Progenitor cell of endocrine pancreas (in vitro differentiated cells): ENCODE measurements at regions not wholly inside any gene's neighbourhood (a gene's known extent, or its start where the extent isn't known, plus 50 kb on each side); places are given as distances from the start of the nearest gene placed in this dataset.
"Not testable (repeated sequence)": the region's sequence is repeated elsewhere in the genome, so short reads cannot be mapped to it uniquely, and the experiment has no call there.

Experiments used
- DNase-seq: peaks from one replicate; pipeline ENCODE4 v3.0.0; 2021; ENCODE audit warnings: low spot score; ENCODE audit not compliant: unreplicated experiment
- H3K27ac Mint-ChIP-seq: 2 replicates; pipeline ENCODE4 v1.8.0; 2021; ENCODE audit warnings: mild to moderate bottlenecking, moderate library complexity, mixed read lengths
- H3K27me3 Mint-ChIP-seq: 2 replicates; pipeline ENCODE4 v1.8.0; 2021; ENCODE audit warnings: mixed read lengths
- H3K36me3 Mint-ChIP-seq: 2 replicates; pipeline ENCODE4 v1.8.0; 2022; ENCODE audit warnings: mixed read lengths; ENCODE audit not compliant: insufficient read depth
- H3K4me1 Mint-ChIP-seq: 2 replicates; pipeline ENCODE4 v1.8.0; 2021; ENCODE audit warnings: low read depth, mixed read lengths
- H3K4me3 Mint-ChIP-seq: 2 replicates; pipeline ENCODE4 v1.8.0; 2021; ENCODE audit warnings: low read depth, mild to moderate bottlenecking, moderate library complexity, mixed read lengths
- H3K9me3 Mint-ChIP-seq: 2 replicates; pipeline ENCODE4 v1.8.0; 2021; ENCODE audit warnings: low read depth, mixed read lengths
- TF ChIP-seq, protein P1 (sequence below): fragments of 200-600 bp; sonication (generic); IDR thresholded peaks from one replicate; pipeline ENCODE4 v1.5.0; 2021; ENCODE audit warnings: antibody characterized with exemption, mild to moderate bottlenecking; ENCODE audit not compliant: unreplicated experiment

- Mint-ChIP-seq H3K36me3 (no peaks in the 10 kb centered on the region), H3K4me3 (no peak overlapping the region), H3K27me3 (no peaks in the 10 kb centered on the region), H3K9me3 (peaks cover 47% of the 10 kb centered on the region), H3K4me1 (no peaks in the 10 kb centered on the region), H3K27ac (no peak overlapping the region)
- TF ChIP-seq, protein P1, sequence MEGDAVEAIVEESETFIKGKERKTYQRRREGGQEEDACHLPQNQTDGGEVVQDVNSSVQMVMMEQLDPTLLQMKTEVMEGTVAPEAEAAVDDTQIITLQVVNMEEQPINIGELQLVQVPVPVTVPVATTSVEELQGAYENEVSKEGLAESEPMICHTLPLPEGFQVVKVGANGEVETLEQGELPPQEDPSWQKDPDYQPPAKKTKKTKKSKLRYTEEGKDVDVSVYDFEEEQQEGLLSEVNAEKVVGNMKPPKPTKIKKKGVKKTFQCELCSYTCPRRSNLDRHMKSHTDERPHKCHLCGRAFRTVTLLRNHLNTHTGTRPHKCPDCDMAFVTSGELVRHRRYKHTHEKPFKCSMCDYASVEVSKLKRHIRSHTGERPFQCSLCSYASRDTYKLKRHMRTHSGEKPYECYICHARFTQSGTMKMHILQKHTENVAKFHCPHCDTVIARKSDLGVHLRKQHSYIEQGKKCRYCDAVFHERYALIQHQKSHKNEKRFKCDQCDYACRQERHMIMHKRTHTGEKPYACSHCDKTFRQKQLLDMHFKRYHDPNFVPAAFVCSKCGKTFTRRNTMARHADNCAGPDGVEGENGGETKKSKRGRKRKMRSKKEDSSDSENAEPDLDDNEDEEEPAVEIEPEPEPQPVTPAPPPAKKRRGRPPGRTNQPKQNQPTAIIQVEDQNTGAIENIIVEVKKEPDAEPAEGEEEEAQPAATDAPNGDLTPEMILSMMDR = no peak
- no peak for DNase-seq
Measured at GRCh38 chrX:66815227-66815626, 176.3 kb upstream of the EDA2R start.

GRCh38 chrX:66794514-66794913, 155.6 kb upstream of the EDA2R start:
- not testable (repeated sequence) for H3K27ac Mint-ChIP-seq, H3K36me3 Mint-ChIP-seq, H3K4me1 Mint-ChIP-seq, H3K27me3 Mint-ChIP-seq, H3K4me3 Mint-ChIP-seq, DNase-seq
- peaks cover 51% of the 10 kb centered on the region for H3K9me3 Mint-ChIP-seq

DNA sequence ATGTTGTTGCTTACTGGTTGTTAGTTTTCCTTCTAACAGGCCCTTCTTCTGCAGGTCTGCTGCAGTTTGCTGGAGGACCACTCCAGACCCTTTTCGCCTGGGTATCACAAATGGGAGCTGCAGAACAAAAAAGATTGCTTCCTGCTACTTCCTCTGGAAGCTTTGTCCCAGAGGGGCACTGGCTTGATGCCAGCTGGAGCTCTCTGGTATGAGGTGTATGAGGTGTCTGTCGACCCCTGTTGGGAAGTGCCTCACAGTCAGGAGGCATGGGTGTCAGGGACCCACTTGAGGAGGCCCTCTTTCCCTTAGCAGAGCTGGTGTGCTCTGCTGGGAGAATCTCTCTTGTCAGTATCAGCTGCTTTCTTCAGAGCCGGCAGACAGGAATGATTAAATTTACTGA, 127.4 kb upstream of the EDA2R start:
- Mint-ChIP-seq H3K27ac (no peak overlapping the region), H3K9me3 (peaks cover 35% of the 10 kb centered on the region), H3K4me3 (no peak overlapping the region), H3K4me1 (no peaks in the 10 kb centered on the region), H3K27me3 (no peaks in the 10 kb centered on the region), H3K36me3 (no peaks in the 10 kb centered on the region)
- no peak for DNase-seq
- TF ChIP-seq, protein P1 = no peak

DNA sequence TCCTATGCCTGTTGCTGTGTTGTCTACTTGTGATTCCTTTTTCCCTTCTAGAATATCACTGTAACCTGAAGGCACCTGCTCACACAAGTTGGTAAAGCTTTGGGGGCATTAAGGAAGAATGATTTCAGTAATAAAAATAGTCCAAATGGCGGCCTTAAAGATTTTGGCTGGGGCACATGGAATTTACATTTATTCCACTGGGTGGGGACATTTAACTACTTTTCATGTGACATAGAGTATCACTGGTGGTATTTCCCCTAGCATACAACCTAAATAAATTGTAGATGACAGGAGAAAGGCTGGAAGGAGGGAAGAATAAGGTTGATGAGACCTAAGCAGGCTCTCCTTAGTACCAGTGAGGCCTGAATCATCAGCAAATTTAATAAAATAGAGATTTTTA, 121.8 kb upstream of the EDA2R start:
- peaks cover 5% of the 10 kb centered on the region for H3K4me1 Mint-ChIP-seq
- no peak overlapping the region for H3K27ac Mint-ChIP-seq
- H3K36me3 Mint-ChIP-seq = no peaks in the 10 kb centered on the region
- H3K9me3 Mint-ChIP-seq = peaks cover 31% of the 10 kb centered on the region
- no peak overlapping the region for H3K4me3 Mint-ChIP-seq
- DNase-seq = no peak
- H3K27me3 Mint-ChIP-seq = no peaks in the 10 kb centered on the region
- TF ChIP-seq, protein P1 = peak; percentile 39

- Mint-ChIP-seq H3K27me3 (no peaks in the 10 kb centered on the region), H3K4me3 (no peak overlapping the region), H3K27ac (peak overlapping the region; percentile 62), H3K9me3 (peaks cover 8% of the 10 kb centered on the region), H3K4me1 (peaks cover 5% of the 10 kb centered on the region), H3K36me3 (no peaks in the 10 kb centered on the region)
- no peak for DNase-seq
- TF ChIP-seq, protein P1 = no peak
Measured at GRCh38 chrX:66756717-66757116, 117.8 kb upstream of the EDA2R start.

GRCh38 chrX:66751136-66751782, 112.4 kb upstream of the EDA2R start:
- no peak for DNase-seq
- no peaks in the 10 kb centered on the region for H3K36me3 Mint-ChIP-seq
- peaks cover 34% of the 10 kb centered on the region for H3K9me3 Mint-ChIP-seq
- TF ChIP-seq, protein P1 = no peak
- H3K27ac Mint-ChIP-seq = peak overlapping the region; percentile 10
- H3K4me3 Mint-ChIP-seq = no peak overlapping the region
- H3K27me3 Mint-ChIP-seq = no peaks in the 10 kb centered on the region
- H3K4me1 Mint-ChIP-seq = no peaks in the 10 kb centered on the region

GRCh38 chrX:66744519-66744918, 105.6 kb upstream of the EDA2R start:
- H3K36me3 Mint-ChIP-seq, H3K27ac Mint-ChIP-seq, H3K4me3 Mint-ChIP-seq, H3K27me3 Mint-ChIP-seq, DNase-seq, H3K4me1 Mint-ChIP-seq: not testable (repeated sequence)
- H3K9me3 Mint-ChIP-seq = peaks cover 47% of the 10 kb centered on the region
